HG03139 (cell line): ENCODE measurements at regions not wholly inside any gene's neighbourhood (a gene's known extent, or its start where the extent isn't known, plus 50 kb on each side); places are given as distances from the start of the nearest gene placed in this dataset.

Experiments
- ATAC-seq: cut with Tn5 transposase; IDR thresholded peaks from one replicate; pipeline ENCODE4 v1.9.1; 2021; ENCODE audit not compliant: unreplicated experiment

GRCh38 chr2:9738062-9738461 is 105.2 kb upstream of the TAF1B start:
- ATAC-seq: no peak

- peak; percentile 14 for ATAC-seq
Measured at GRCh38 chr2:9738535-9739496, 104.5 kb upstream of the TAF1B start.

- ATAC-seq: peak; percentile 68
Measured at GRCh38 chr2:9739531-9739964, 103.7 kb upstream of the TAF1B start.

- no peak for ATAC-seq
Measured at GRCh38 chr2:9740382-9741073, 102.7 kb upstream of the TAF1B start.

- ATAC-seq: no peak
Measured at GRCh38 chr2:9741110-9741509, 102.2 kb upstream of the TAF1B start.

GRCh38 chr2:9742601-9743000 is 100.7 kb upstream of the TAF1B start:
- ATAC-seq: no peak

- no peak for ATAC-seq
Measured at GRCh38 chr2:9744256-9745004, 98.8 kb upstream of the TAF1B start.

GRCh38 chr2:9745153-9745899 is 97.9 kb upstream of the TAF1B start:
- no peak for ATAC-seq

GRCh38 chr2:9747396-9747795 is 95.9 kb upstream of the TAF1B start:
- ATAC-seq: no peak

GRCh38 chr2:9748577-9748976 is 94.7 kb upstream of the TAF1B start:
- no peak for ATAC-seq

- no peak for ATAC-seq
Measured at GRCh38 chr2:9749546-9750223, 93.6 kb upstream of the TAF1B start.

- ATAC-seq: no peak
Measured at GRCh38 chr2:9750224-9751215, 92.8 kb upstream of the TAF1B start.

- ATAC-seq: no peak
Measured at GRCh38 chr2:9751831-9752230, 91.4 kb upstream of the TAF1B start.

- ATAC-seq: no peak
Measured at GRCh38 chr2:9752441-9753275, 90.6 kb upstream of the TAF1B start.

- peak; percentile 49 for ATAC-seq
Measured at GRCh38 chr2:9753276-9753600, 90.0 kb upstream of the TAF1B start.

GRCh38 chr2:9753665-9754531 is 89.4 kb upstream of the TAF1B start:
- no peak for ATAC-seq

GRCh38 chr2:9754532-9754887 is 88.8 kb upstream of the TAF1B start:
- no peak for ATAC-seq
